A673 (cell line): ENCODE measurements at regions not wholly inside any gene's neighbourhood (a gene's known extent, or its start where the extent isn't known, plus 50 kb on each side); places are given as distances from the start of the nearest gene placed in this dataset.

Experiments used
- BruUV-seq: library from RNA; stranded (reverse); fragments of 400-500 nt; replicated peaks from 2 replicates; lab custom pipeline; 2021; lab: Mats Ljungman, UMichigan
- CTCF ChIA-PET: fragments of 300-600 bp; sonication (Branson Sonifier 250); formaldehyde crosslinking; loops from one replicate; lab custom pipeline; 2022; ENCODE audit warnings: antibody characterized with exemption; lab: Charles Lee
- POLR2A ChIA-PET: fragments of 300-600 bp; sonication (Branson Sonifier 250); formaldehyde crosslinking; loops from one replicate; lab custom pipeline; 2022; ENCODE audit warnings: antibody characterized with exemption; ENCODE audit not compliant: low non-redundant PET; lab: Charles Lee
- DNase-seq: peaks from one replicate; pipeline ENCODE4 v3.0.0-alpha.2; 2015; ENCODE audit warnings: low spot score
- H3K27ac ChIP-seq: fragments of 200-600 bp; sonication (generic); 2 replicates; pipeline ENCODE4 v1.5.1; 2016; ENCODE audit warnings: mixed run types, low read depth, mild to moderate bottlenecking, mixed read lengths, antibody characterized with exemption, low read length; ENCODE audit not compliant: poor library complexity, severe bottlenecking
- H3K27me3 ChIP-seq: fragments of 200-600 bp; sonication (generic); replicated peaks from 2 replicates; pipeline ENCODE4 v1.6.1; 2017; ENCODE audit warnings: mixed run types, low read depth, mild to moderate bottlenecking, mixed read lengths, antibody characterized with exemption, low read length; ENCODE audit not compliant: insufficient read depth, poor library complexity
- H3K36me3 ChIP-seq: fragments of 200-600 bp; sonication (generic); 2 replicates; pipeline ENCODE4 v1.6.1; 2016; ENCODE audit warnings: mixed run types, mild to moderate bottlenecking, mixed read lengths, antibody characterized with exemption, low read length; ENCODE audit not compliant: insufficient read depth, poor library complexity, severe bottlenecking
- H3K4me1 ChIP-seq: fragments of 200-600 bp; sonication (generic); 2 replicates; pipeline ENCODE4 v1.6.1; 2017; ENCODE audit warnings: mixed run types, mild to moderate bottlenecking, mixed read lengths, antibody characterized with exemption, low read length; ENCODE audit not compliant: insufficient read depth, poor library complexity, severe bottlenecking
- H3K4me3 ChIP-seq: fragments of 200-600 bp; sonication (generic); 2 replicates; pipeline ENCODE4 v1.5.1; 2016; ENCODE audit warnings: low read depth, mixed run types, mild to moderate bottlenecking, mixed read lengths, low read length; ENCODE audit not compliant: poor library complexity, severe bottlenecking
- H3K9me3 ChIP-seq: fragments of 200-600 bp; sonication (generic); 2 replicates; pipeline ENCODE4 v1.6.1; 2016; ENCODE audit warnings: mixed run types, low read depth, mild to moderate bottlenecking, mixed read lengths, antibody characterized with exemption, low read length; ENCODE audit not compliant: poor library complexity, severe bottlenecking
- EZH2 ChIP-seq: fragments of 200-600 bp; sonication (generic); IDR thresholded peaks from 2 replicates; pipeline ENCODE4 v1.6.1; 2017; ENCODE audit warnings: borderline replicate concordance, low read depth, mild to moderate bottlenecking, mixed read lengths, antibody characterized with exemption, low read length; ENCODE audit not compliant: poor library complexity, severe bottlenecking
- intact Hi-C: fragments of 100-400 bp; cut with micrococcal nuclease; formaldehyde crosslinking; loops from one replicate; pipeline ENCODE4 v1.10.0; 2022; ENCODE audit not compliant: unreplicated experiment
- TF ChIP-seq, protein P1 (sequence below): fragments of 300-800, 200-600 bp; sonication (generic); conservative IDR thresholded peaks from 2 replicates; pipeline ENCODE4 v1.5.1; 2017; ENCODE audit warnings: low read depth, mild to moderate bottlenecking, antibody characterized with exemption, low read length, moderate library complexity, mixed read lengths

DNA sequence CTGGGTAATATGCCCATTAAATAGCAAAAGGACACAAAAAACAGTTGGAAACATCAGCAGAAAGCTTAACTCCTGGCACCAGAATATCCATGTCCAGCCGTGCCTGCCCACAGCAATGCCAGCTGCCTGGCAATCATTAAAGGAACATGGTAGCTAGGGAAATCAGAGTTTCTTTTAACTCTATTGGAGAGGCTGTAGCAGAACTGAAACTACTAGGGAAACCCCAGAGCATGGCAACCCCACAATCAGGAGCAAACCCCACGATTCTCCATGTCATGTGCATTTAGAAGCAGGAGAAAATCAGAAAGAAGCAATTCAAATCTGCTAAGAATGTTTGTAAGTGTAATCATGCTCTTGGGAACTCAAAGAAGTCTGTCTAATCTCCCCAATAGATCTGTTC, 409.0 kb upstream of the SMIM21 start:
- intact Hi-C loops = no loop called here
- POLR2A ChIA-PET = no interaction called here
- DNase-seq = no peak
- no peak for TF ChIP-seq EZH2
- TF ChIP-seq, protein P1, sequence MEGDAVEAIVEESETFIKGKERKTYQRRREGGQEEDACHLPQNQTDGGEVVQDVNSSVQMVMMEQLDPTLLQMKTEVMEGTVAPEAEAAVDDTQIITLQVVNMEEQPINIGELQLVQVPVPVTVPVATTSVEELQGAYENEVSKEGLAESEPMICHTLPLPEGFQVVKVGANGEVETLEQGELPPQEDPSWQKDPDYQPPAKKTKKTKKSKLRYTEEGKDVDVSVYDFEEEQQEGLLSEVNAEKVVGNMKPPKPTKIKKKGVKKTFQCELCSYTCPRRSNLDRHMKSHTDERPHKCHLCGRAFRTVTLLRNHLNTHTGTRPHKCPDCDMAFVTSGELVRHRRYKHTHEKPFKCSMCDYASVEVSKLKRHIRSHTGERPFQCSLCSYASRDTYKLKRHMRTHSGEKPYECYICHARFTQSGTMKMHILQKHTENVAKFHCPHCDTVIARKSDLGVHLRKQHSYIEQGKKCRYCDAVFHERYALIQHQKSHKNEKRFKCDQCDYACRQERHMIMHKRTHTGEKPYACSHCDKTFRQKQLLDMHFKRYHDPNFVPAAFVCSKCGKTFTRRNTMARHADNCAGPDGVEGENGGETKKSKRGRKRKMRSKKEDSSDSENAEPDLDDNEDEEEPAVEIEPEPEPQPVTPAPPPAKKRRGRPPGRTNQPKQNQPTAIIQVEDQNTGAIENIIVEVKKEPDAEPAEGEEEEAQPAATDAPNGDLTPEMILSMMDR = no peak
- H3K4me3 ChIP-seq = no peak overlapping the region
- no peaks in the 10 kb centered on the region for H3K27me3 ChIP-seq
- H3K36me3 ChIP-seq = no peaks in the 10 kb centered on the region
- CTCF ChIA-PET = no interaction called here
- no peak overlapping the region for H3K27ac ChIP-seq
- H3K4me1 ChIP-seq = no peaks in the 10 kb centered on the region
- no peaks in the 10 kb centered on the region for H3K9me3 ChIP-seq
- no TSS peak for BruUV-seq

DNA sequence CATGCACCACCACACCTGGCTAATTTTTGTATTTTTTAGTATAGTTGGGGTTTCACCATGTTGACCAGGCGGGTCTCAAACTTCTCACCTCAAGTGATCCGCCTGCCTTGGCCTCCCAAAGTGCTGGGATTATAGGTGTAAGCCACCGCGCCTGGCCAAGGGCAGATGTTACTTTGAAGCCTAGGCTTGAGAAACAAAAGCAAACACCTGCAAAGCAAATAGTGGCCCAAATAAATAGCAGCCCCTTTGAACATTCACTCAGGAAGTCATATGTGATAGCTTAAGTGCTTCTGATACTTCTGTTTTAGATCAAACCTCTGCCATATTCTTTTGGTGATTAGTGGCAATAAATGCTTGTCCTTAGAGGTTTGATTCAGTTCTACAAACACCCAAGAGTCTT, 404.5 kb upstream of the SMIM21 start:
- DNase-seq = no peak
- Histone ChIP-seq H3K36me3 (no peaks in the 10 kb centered on the region), H3K27me3 (no peaks in the 10 kb centered on the region), H3K4me3 (no peak overlapping the region), H3K27ac (no peak overlapping the region), H3K4me1 (no peaks in the 10 kb centered on the region), H3K9me3 (no peaks in the 10 kb centered on the region)
- TF ChIP-seq EZH2 = no peak
- TF ChIP-seq, protein P1 = no peak
- no TSS peak for BruUV-seq
- ChIA-PET CTCF (no interaction called here), POLR2A (no interaction called here)
- intact Hi-C loops = no loop called here

DNA sequence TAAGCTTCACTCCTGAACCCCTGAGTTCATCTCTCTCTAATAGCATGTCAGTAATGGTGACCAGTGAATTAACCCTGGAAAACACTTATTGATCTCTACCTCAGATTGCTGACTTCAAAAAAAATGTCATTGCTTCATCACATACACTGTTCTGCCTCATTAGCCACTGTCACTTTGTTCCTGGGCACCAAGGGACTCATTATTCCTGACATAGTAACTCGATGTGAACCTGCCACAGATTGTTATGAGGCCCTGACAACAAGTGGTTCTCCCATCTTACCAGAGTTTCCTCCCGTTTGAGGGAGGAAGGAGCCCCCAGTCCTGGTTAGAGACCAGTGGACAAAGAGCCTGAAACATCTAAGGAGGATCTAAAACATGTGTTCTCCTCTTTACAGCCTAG, 403.3 kb upstream of the SMIM21 start:
- TF ChIP-seq, protein P1 = no peak
- TF ChIP-seq EZH2 = no peak
- Histone ChIP-seq H3K27ac (no peak overlapping the region), H3K9me3 (no peaks in the 10 kb centered on the region), H3K4me1 (no peaks in the 10 kb centered on the region), H3K27me3 (no peaks in the 10 kb centered on the region), H3K4me3 (no peak overlapping the region), H3K36me3 (no peaks in the 10 kb centered on the region)
- intact Hi-C loops = no loop called here
- ChIA-PET POLR2A (no interaction called here), CTCF (no interaction called here)
- no peak for DNase-seq
- BruUV-seq = no TSS peak
